Endothelial cell of umbilical vein (primary cell): ENCODE measurements at regions not wholly inside any gene's neighbourhood (a gene's known extent, or its start where the extent isn't known, plus 50 kb on each side); places are given as distances from the start of the nearest gene placed in this dataset.

Source experiments
- BruUV-seq: library from RNA; stranded (reverse); fragments of 400-500 nt; replicated peaks from 2 replicates; lab custom pipeline; 2021; lab: Mats Ljungman, UMichigan
- CTCF ChIA-PET: fragments of 300-600, 350-600 bp; sonication (Branson Sonifier 250); formaldehyde crosslinking; loops from one replicate; lab custom pipeline; 2021; ENCODE audit warnings: antibody characterized with exemption, inconsistent platforms; lab: Charles Lee
- POLR2A ChIA-PET: fragments of 300-600, 350-600 bp; sonication (Branson Sonifier 250); formaldehyde crosslinking; loops from one replicate; lab custom pipeline; 2021; ENCODE audit warnings: antibody characterized with exemption, inconsistent platforms; lab: Charles Lee
- DNase-seq: peaks from one replicate; pipeline ENCODE4 v3.0.0-alpha.2; 2011; ENCODE audit warnings: low read depth, low spot score
- FAIRE-seq: peaks from 2 replicates; lab custom pipeline; 2011; peaks lifted over from hg19 to GRCh38; lab: Jason Lieb, UNC
- H2AFZ ChIP-seq: 2 replicates; pipeline ENCODE4 v1.6.0; 2012; ENCODE audit warnings: low read depth, low read length, control low read depth, inconsistent platforms
- H3K27ac ChIP-seq: 2 replicates; pipeline ENCODE4 v1.5.1; 2011; ENCODE audit warnings: low read depth, mild to moderate bottlenecking, control low read depth, low read length, moderate library complexity; ENCODE audit not compliant: insufficient read depth
- H3K27me3 ChIP-seq, 2 experiments: 2 replicates each; pipeline versions ENCODE4 v1.6.0 to v1.6.1; 2011; ENCODE audit warnings: low read length in 2 of 2, mixed read lengths in 1 of 2; ENCODE audit not compliant: control insufficient read depth in 2 of 2, insufficient read depth in 2 of 2
- H3K36me3 ChIP-seq, 2 experiments: 2 replicates in 1 of 2; 3 replicates in 1 of 2; pipeline ENCODE4 v1.5.1; 2011; ENCODE audit warnings: low read length in 2 of 2, mild to moderate bottlenecking in 1 of 2, moderate library complexity in 1 of 2; ENCODE audit not compliant: control insufficient read depth in 2 of 2, insufficient read depth in 2 of 2; ENCODE audit errors: extremely low read depth in 1 of 2
- H3K4me1 ChIP-seq: 3 replicates; pipeline ENCODE4 v1.5.1; 2011; ENCODE audit warnings: mild to moderate bottlenecking, low read length; ENCODE audit not compliant: control insufficient read depth, insufficient read depth; ENCODE audit errors: extremely low read depth
- H3K4me2 ChIP-seq: 2 replicates; pipeline ENCODE4 v1.6.1; 2011; ENCODE audit warnings: low read length, control low read depth, mixed read lengths; ENCODE audit not compliant: insufficient read depth
- H3K4me3 ChIP-seq, 3 experiments: fragments of 200-600 bp in 1 of 3; sonication (generic), shearing (Covaris generic) in 1 of 3; replicated peaks in 1 of 3; 2 replicates each; pipeline ENCODE4 v1.5.1; 2011 to 2016; ENCODE audit warnings: control low read depth in 3 of 3, low read length in 3 of 3, mild to moderate bottlenecking in 2 of 3, inconsistent platforms in 1 of 3, low read depth in 1 of 3, moderate library complexity in 1 of 3; ENCODE audit not compliant: insufficient read depth in 1 of 3
- H3K79me2 ChIP-seq: 2 replicates; pipeline ENCODE4 v1.6.0; 2012; ENCODE audit warnings: low read length, inconsistent platforms; ENCODE audit not compliant: control insufficient read depth, insufficient read depth
- H3K9ac ChIP-seq: replicated peaks from 2 replicates; pipeline ENCODE3; 2011; ENCODE audit warnings: low read length, control low read depth; ENCODE audit not compliant: insufficient read depth; ENCODE audit errors: extremely low read depth
- H3K9me1 ChIP-seq: replicated peaks from 3 replicates; pipeline ENCODE4 v1.6.0; 2011; ENCODE audit warnings: mild to moderate bottlenecking, low read length; ENCODE audit not compliant: control insufficient read depth, insufficient read depth; ENCODE audit errors: extremely low read depth
- H3K9me3 ChIP-seq: replicated peaks from 2 replicates; pipeline ENCODE4 v1.5.1; 2012; ENCODE audit warnings: low read length, inconsistent platforms; ENCODE audit not compliant: control insufficient read depth, insufficient read depth
- H4K20me1 ChIP-seq: replicated peaks from 2 replicates; pipeline ENCODE3; 2011; ENCODE audit warnings: mild to moderate bottlenecking, low read length; ENCODE audit not compliant: control insufficient read depth, insufficient read depth; ENCODE audit errors: extremely low read depth
- CTCF ChIP-seq, 2 donors: IDR thresholded peaks; 1 replicate in 1 of 2; 2 replicates in 1 of 2; pipeline ENCODE4 v1.5.1; 2011; ENCODE audit warnings: low read length in 2 of 2, mild to moderate bottlenecking in 2 of 2, moderate library complexity in 2 of 2, control low read depth in 1 of 2, inconsistent platforms in 1 of 2, low read depth in 1 of 2; ENCODE audit not compliant: insufficient read depth in 1 of 2; ENCODE audit errors: extremely low read depth in 1 of 2
- EZH2 ChIP-seq: IDR thresholded peaks from 2 replicates; pipeline ENCODE4 v1.6.1; 2012; ENCODE audit warnings: borderline replicate concordance, low read depth, mild to moderate bottlenecking, moderate library complexity, low read length, inconsistent platforms; ENCODE audit not compliant: severe bottlenecking
- FOS ChIP-seq: IDR thresholded peaks from 2 replicates; pipeline ENCODE4 v1.6.1; 2011; ENCODE audit warnings: mild to moderate bottlenecking, low read length, moderate library complexity, borderline replicate concordance; ENCODE audit not compliant: insufficient read depth
- MYC ChIP-seq: IDR thresholded peaks from one replicate; pipeline ENCODE4 v1.6.1; 2011; ENCODE audit warnings: mild to moderate bottlenecking, low read depth, low read length
- POLR2A ChIP-seq: IDR thresholded peaks from 2 replicates; pipeline ENCODE4 v1.6.1; 2012; ENCODE audit warnings: low read depth, mild to moderate bottlenecking, control low read depth, low read length
- POLR2AphosphoS5 ChIP-seq: IDR thresholded peaks from 2 replicates; pipeline ENCODE4 v1.6.1; 2012; ENCODE audit warnings: low read depth, mild to moderate bottlenecking, control low read depth, low read length, moderate library complexity; ENCODE audit not compliant: insufficient read depth
- dilution Hi-C: fragments of 300-500 bp; cut with MboI; formaldehyde crosslinking; loops from one replicate; pipeline ENCODE4 v1.15.0; 2019; ENCODE audit warnings: low sequenced_read_pairs; ENCODE audit not compliant: extremely low pct_ligation_motif_present
- intact Hi-C: fragments of 100-400 bp; cut with micrococcal nuclease; formaldehyde crosslinking; loops from one replicate; pipeline ENCODE4 v1.10.0; 2022

DNA sequence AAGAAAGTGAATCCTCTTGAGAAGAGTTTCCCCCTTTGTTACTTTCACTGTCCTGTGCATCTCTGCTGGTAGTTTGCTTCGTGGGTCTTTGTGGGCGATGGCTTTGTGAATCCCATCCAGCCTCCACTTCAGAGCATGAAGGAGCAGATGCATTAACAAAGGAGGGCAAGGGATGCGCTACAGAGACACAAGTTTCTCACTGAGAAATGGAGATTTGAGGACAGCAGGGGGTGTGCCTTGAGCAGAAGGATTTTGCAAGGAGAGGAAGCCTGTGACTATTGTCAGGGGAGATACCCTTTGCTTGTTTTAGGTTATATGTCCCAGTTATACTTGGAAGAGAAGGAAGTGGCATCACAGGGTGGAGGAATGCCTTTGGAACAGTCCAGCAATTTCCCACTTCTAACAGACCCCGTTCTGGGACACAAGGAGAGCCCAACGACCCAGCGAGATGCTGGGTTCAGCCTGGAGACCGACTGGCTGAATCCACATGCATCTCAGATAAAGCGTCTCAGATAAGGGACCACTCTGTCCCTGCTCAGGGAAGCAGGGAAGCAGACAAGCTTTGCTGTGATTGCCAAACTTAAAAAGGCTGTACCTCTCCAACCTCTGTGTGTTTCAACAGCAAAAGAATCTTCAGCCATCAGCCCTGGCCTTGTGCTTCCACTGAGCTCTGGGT is 314.6 kb upstream of the GATB start:
- dilution Hi-C loops (no loop called here), intact Hi-C loops (no loop called here)
- H2AFZ ChIP-seq: no peak overlapping the region
- H4K20me1 ChIP-seq: no peaks in the 10 kb centered on the region
- TF ChIP-seq FOS (no peak), POLR2A (no peak), CTCF (IDR thresholded peaks at IDR 0.05; ENCODE audit: extremely low read depth in 1 of 2, insufficient read depth in 1 of 2, low read depth in 1 of 2, low read length in 2 of 2) (no peak), POLR2AphosphoS5 (no peak), MYC (no peak), EZH2 (no peak)
- H3K36me3 ChIP-seq: no peaks in the 10 kb centered on the region
- POLR2A ChIA-PET: no interaction called here
- H3K4me1 ChIP-seq: peaks cover 3% of the 10 kb centered on the region
- no TSS peak for BruUV-seq
- H3K4me2 ChIP-seq: no peak overlapping the region
- H3K27me3 ChIP-seq: peaks cover 2 to 6% of the 10 kb centered on the region in 2 experiments
- no peak for FAIRE-seq
- H3K4me3 ChIP-seq: no peak overlapping the region
- H3K9me1 ChIP-seq: no peaks in the 10 kb centered on the region
- no peaks in the 10 kb centered on the region for H3K9me3 ChIP-seq
- CTCF ChIA-PET: no interaction called here
- H3K27ac ChIP-seq: no peak overlapping the region
- DNase-seq: no peak
- no peaks in the 10 kb centered on the region for H3K79me2 ChIP-seq
- H3K9ac ChIP-seq: no peak overlapping the region
